ENCODE measurements at regions not wholly inside any gene's neighbourhood (a gene's known extent, or its start where the extent isn't known, plus 50 kb on each side); places are given as distances from the start of the nearest gene placed in this dataset.

DNA sequence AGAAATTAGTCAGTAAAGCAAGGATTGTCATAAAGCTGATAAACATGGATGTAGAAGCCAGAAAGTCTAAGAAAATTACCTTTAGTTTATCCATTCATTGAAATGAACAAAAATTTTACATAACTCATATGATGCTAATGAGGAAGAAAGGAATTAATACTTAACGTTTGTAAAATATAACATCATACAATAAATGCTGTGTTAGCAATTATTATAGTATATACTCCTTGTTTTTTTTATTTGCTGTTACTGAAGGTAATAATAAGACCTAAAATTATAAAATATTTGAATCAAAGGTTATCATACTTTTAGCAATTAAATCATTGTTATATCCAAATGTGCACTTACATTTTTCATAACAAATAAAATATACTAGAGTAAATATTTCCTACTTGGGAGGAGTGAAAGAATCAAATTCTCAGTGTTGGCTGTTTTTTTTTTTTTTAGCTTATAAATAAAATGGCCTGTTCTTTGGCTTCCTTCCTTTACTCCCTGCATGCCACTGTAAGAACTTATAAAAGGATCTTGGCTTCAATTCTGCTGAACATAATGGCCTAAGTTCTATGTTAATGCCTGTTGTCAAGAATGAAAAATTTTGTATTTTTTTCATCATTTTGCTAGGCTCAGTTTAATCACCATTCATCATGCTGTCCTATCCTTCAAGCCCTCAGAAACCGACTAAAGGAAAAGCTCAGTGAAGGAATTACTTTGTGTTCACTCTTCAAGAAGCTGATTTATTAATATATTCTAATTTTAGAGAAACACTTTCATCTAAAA lies 167.4 kb upstream of the SLITRK1 start:
- Mint-ChIP-seq H3K4me3 (no peak overlapping the region), H3K27me3 (no peaks in the 10 kb centered on the region), H3K4me1 (no peaks in the 10 kb centered on the region), H3K27ac (no peak overlapping the region), H3K36me3 (no peaks in the 10 kb centered on the region), H3K9me3 (no peaks in the 10 kb centered on the region)
- DNase-seq, result no peak
- H3K27ac ChIP-seq (ENCODE audit: low read depth, low read length), result no peak overlapping the region
- no peaks in the 10 kb centered on the region for H3K4me1 ChIP-seq (ENCODE audit: insufficient read depth, low read length)
- ChIA-PET CTCF (no interaction called here), POLR2A (no interaction called here)
- no peaks in the 10 kb centered on the region for H3K27me3 ChIP-seq (ENCODE audit: insufficient read depth, low read length, poor library complexity, severe bottlenecking)
- H3K4me3 ChIP-seq (ENCODE audit: low read length), result no peak overlapping the region
- no peaks in the 10 kb centered on the region for H3K36me3 ChIP-seq (ENCODE audit: insufficient read depth, low read length)
- no peaks in the 10 kb centered on the region for H3K9me3 ChIP-seq (ENCODE audit: low read length)

DNA sequence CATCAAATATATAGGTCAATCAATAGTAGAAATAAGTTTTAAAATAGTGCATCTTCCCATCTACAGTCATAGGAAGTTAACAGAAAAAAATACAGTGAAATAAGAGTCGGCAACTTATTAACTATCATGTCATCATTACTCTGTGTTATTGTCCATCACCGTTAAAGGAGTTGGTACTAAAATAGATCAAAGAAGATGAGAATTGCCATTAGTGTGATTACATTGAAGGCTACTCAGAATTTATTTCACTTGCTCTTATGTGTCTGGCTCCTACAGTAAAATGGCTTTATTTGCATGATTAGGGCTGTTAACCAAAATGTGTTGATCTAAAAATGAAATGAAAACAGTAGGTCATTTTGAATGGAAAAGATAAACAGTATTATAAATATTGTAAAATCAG lies 162.5 kb upstream of the SLITRK1 start:
- ChIA-PET POLR2A (no interaction called here), CTCF (no interaction called here)
- DNase-seq, result no peak
- H3K27ac ChIP-seq (ENCODE audit: low read depth, low read length), result no peak overlapping the region
- Mint-ChIP-seq H3K4me1 (no peaks in the 10 kb centered on the region), H3K9me3 (no peaks in the 10 kb centered on the region), H3K27ac (no peak overlapping the region), H3K27me3 (no peaks in the 10 kb centered on the region), H3K36me3 (no peaks in the 10 kb centered on the region), H3K4me3 (no peak overlapping the region)
- no peaks in the 10 kb centered on the region for H3K4me1 ChIP-seq (ENCODE audit: insufficient read depth, low read length)
- no peaks in the 10 kb centered on the region for H3K36me3 ChIP-seq (ENCODE audit: insufficient read depth, low read length)
- no peak overlapping the region for H3K4me3 ChIP-seq (ENCODE audit: low read length)
- no peaks in the 10 kb centered on the region for H3K27me3 ChIP-seq (ENCODE audit: insufficient read depth, low read length, poor library complexity, severe bottlenecking)
- no peaks in the 10 kb centered on the region for H3K9me3 ChIP-seq (ENCODE audit: low read length)

DNA sequence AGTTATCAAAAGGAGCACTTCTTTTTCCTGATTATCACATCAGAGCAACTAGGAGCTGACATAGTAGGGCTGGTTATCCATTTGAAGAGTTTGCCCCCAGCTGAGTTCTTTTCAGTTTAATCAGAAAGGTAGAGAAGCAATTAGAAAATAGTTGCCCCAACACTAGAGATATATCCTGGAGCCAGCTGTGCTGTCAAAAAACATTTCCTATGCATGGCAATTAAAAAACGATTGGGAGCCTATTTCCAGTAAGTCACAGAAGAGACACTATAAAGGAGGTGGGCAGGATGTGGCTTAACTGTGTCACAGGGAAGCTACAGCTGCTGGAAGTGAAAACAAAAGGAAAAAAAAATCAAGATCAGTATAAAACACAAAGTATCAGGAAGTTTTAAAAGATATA lies 155.7 kb upstream of the SLITRK1 start:
- H3K4me3 Mint-ChIP-seq, result no peak overlapping the region
- peaks cover 0 to 3% of the 10 kb centered on the region in 2 donors for H3K27me3 Mint-ChIP-seq
- no peaks in the 10 kb centered on the region for H3K36me3 ChIP-seq (ENCODE audit: insufficient read depth, low read length)
- POLR2A ChIA-PET, result no interaction called here
- H3K4me3 ChIP-seq (ENCODE audit: low read length), result no peak overlapping the region
- H3K9me3 Mint-ChIP-seq, result no peaks in the 10 kb centered on the region
- H3K36me3 Mint-ChIP-seq, result no peaks in the 10 kb centered on the region
- H3K27ac ChIP-seq (ENCODE audit: low read depth, low read length), result no peak overlapping the region
- peak overlapping the region in 1 of 8 donors; percentile 55 for H3K27ac Mint-ChIP-seq
- H3K4me1 Mint-ChIP-seq, result peaks cover 11 to 12% (median 12%) of the 10 kb centered on the region in 3 donors
- no peaks in the 10 kb centered on the region for H3K27me3 ChIP-seq (ENCODE audit: insufficient read depth, low read length, poor library complexity, severe bottlenecking)
- peak in 1 of 5 donors; percentile 2 for DNase-seq
- H3K4me1 ChIP-seq (ENCODE audit: insufficient read depth, low read length), result no peaks in the 10 kb centered on the region
- CTCF ChIA-PET, result no interaction called here
- H3K9me3 ChIP-seq (ENCODE audit: low read length), result no peaks in the 10 kb centered on the region

DNA sequence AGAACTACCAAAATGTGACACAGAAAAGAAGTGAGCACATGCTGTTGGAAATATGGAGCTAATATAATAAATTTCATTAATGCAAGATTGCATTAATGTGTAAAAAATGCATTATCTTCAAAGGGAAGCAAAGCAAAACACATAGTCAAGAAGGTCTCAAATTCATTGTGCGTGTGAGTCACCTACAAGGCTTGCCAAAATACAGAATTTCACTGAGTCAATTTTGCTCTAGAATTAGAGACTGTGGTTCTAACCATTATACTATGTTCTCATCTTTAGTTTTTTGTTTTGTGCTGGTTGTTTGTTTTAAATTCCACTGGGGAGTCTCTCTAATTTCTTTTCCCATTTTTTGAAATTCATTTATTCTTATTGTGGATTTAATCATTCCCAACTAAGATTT lies 149.8 kb upstream of the SLITRK1 start:
- DNase-seq, result no peak
- no peak overlapping the region for H3K27ac Mint-ChIP-seq
- H3K4me1 Mint-ChIP-seq, result peaks cover 0 to 1% (median 0%) of the 10 kb centered on the region in 3 donors
- Histone ChIP-seq H3K9me3 (ENCODE audit: low read length) (no peaks in the 10 kb centered on the region), H3K36me3 (ENCODE audit: insufficient read depth, low read length) (no peaks in the 10 kb centered on the region), H3K4me3 (ENCODE audit: low read length) (no peak overlapping the region), H3K27ac (ENCODE audit: low read depth, low read length) (no peak overlapping the region), H3K4me1 (ENCODE audit: insufficient read depth, low read length) (no peaks in the 10 kb centered on the region), H3K27me3 (ENCODE audit: insufficient read depth, low read length, poor library complexity, severe bottlenecking) (no peaks in the 10 kb centered on the region)
- ChIA-PET CTCF (no interaction called here), POLR2A (no interaction called here)
- H3K27me3 Mint-ChIP-seq, result peaks cover 0 to 3% of the 10 kb centered on the region in 2 donors
- no peaks in the 10 kb centered on the region for H3K36me3 Mint-ChIP-seq
- H3K9me3 Mint-ChIP-seq, result no peaks in the 10 kb centered on the region
- H3K4me3 Mint-ChIP-seq, result no peak overlapping the region

DNA sequence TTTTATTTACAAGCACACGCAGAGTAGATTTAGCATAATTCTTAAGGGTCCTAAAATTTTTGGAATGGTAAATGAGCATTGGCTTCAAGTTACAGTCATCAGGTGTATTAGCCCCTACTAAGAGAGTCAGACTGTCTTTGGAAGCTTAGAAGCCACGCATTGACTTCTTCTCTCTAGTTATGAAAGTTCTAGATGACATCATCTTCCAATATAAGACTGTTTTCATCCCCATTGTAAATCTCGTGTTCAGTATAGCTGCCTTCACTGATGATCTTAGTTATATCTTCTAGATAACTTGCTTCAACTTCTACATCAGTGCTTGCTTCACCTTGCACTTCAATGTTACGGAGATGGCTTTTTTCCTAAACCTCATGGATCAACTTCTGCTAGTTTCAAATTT lies 148.8 kb upstream of the SLITRK1 start:
- Mint-ChIP-seq H3K4me3 (no peak overlapping the region), H3K9me3 (no peaks in the 10 kb centered on the region), H3K4me1 (no peaks in the 10 kb centered on the region), H3K27me3 (peaks cover 0 to 1% of the 10 kb centered on the region in 2 donors), H3K27ac (no peak overlapping the region), H3K36me3 (no peaks in the 10 kb centered on the region)
- DNase-seq, result no peak
- CTCF ChIA-PET, result no interaction called here
- Histone ChIP-seq H3K4me3 (ENCODE audit: low read length) (no peak overlapping the region), H3K27ac (ENCODE audit: low read depth, low read length) (no peak overlapping the region), H3K36me3 (ENCODE audit: insufficient read depth, low read length) (no peaks in the 10 kb centered on the region), H3K9me3 (ENCODE audit: low read length) (no peaks in the 10 kb centered on the region), H3K4me1 (ENCODE audit: insufficient read depth, low read length) (no peaks in the 10 kb centered on the region), H3K27me3 (ENCODE audit: insufficient read depth, low read length, poor library complexity, severe bottlenecking) (no peaks in the 10 kb centered on the region)
- POLR2A ChIA-PET, result no interaction called here

- Histone ChIP-seq H3K27ac (ENCODE audit: low read depth, low read length) (no peak overlapping the region), H3K9me3 (ENCODE audit: low read length) (no peaks in the 10 kb centered on the region), H3K27me3 (ENCODE audit: insufficient read depth, low read length, poor library complexity, severe bottlenecking) (no peaks in the 10 kb centered on the region), H3K36me3 (ENCODE audit: insufficient read depth, low read length) (no peaks in the 10 kb centered on the region), H3K4me1 (ENCODE audit: insufficient read depth, low read length) (no peaks in the 10 kb centered on the region), H3K4me3 (ENCODE audit: low read length) (no peak overlapping the region)
- Mint-ChIP-seq H3K27me3 (peaks cover 0 to 1% of the 10 kb centered on the region in 2 donors), H3K27ac (no peak overlapping the region), H3K4me3 (no peak overlapping the region), H3K36me3 (no peaks in the 10 kb centered on the region), H3K4me1 (no peaks in the 10 kb centered on the region), H3K9me3 (no peaks in the 10 kb centered on the region)
- POLR2A ChIA-PET, result no interaction called here
- no peak for DNase-seq
- CTCF ChIA-PET, result no interaction called here
Measured at GRCh38 chr13:84029396-84029795, 147.1 kb upstream of the SLITRK1 start.

- DNase-seq, result no peak
- Mint-ChIP-seq H3K9me3 (no peaks in the 10 kb centered on the region), H3K27ac (peak overlapping the region in 1 of 8 donors; percentile 44), H3K4me3 (no peak overlapping the region), H3K27me3 (peaks cover 0 to 1% of the 10 kb centered on the region in 2 donors), H3K4me1 (no peaks in the 10 kb centered on the region), H3K36me3 (no peaks in the 10 kb centered on the region)
- ChIA-PET POLR2A (no interaction called here), CTCF (no interaction called here)
- Histone ChIP-seq H3K27ac (ENCODE audit: low read depth, low read length) (no peak overlapping the region), H3K36me3 (ENCODE audit: insufficient read depth, low read length) (no peaks in the 10 kb centered on the region), H3K9me3 (ENCODE audit: low read length) (no peaks in the 10 kb centered on the region), H3K27me3 (ENCODE audit: insufficient read depth, low read length, poor library complexity, severe bottlenecking) (no peaks in the 10 kb centered on the region), H3K4me1 (ENCODE audit: insufficient read depth, low read length) (no peaks in the 10 kb centered on the region), H3K4me3 (ENCODE audit: low read length) (no peak overlapping the region)
Measured at GRCh38 chr13:84025824-84026223, 143.6 kb upstream of the SLITRK1 start.

DNA sequence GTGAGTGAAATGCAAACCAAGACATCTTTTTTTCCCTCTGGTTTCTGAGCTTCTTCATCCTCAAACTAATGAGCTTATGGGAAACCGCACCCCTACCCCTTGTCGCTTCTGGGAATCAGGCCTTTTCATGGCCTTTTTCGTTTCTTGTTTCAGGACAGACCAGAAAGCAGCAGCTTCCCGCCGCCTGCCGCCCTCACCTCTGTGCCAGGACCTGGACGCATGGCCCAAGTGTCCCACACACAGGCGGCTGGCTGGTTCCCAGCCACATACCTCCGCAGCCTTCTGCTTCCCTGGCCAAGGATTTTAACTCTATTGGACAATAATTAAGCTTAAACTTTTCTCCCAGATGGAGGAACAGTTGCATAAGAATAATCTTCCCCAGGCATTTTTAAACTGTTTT lies 114.1 kb upstream of the SLITRK1 start:
- DNase-seq, result no peak
- H3K27ac Mint-ChIP-seq, result no peak overlapping the region

More for the DNA sequence above, 114.1 kb upstream of the SLITRK1 start:
- ChIA-PET POLR2A (no interaction called here), CTCF (no interaction called here)
- Mint-ChIP-seq H3K4me1 (no peaks in the 10 kb centered on the region), H3K9me3 (peaks cover 0 to 2% (median 0%) of the 10 kb centered on the region in 5 donors), H3K36me3 (no peaks in the 10 kb centered on the region), H3K4me3 (no peak overlapping the region), H3K27me3 (peaks cover 0 to 4% of the 10 kb centered on the region in 2 donors)
- Histone ChIP-seq H3K36me3 (ENCODE audit: insufficient read depth, low read length) (no peaks in the 10 kb centered on the region), H3K9me3 (ENCODE audit: low read length) (no peaks in the 10 kb centered on the region), H3K27ac (ENCODE audit: low read depth, low read length) (no peak overlapping the region), H3K27me3 (ENCODE audit: insufficient read depth, low read length, poor library complexity, severe bottlenecking) (no peaks in the 10 kb centered on the region), H3K4me1 (ENCODE audit: insufficient read depth, low read length) (no peaks in the 10 kb centered on the region), H3K4me3 (ENCODE audit: low read length) (no peak overlapping the region)
